ENCODE measurements at regions not wholly inside any gene's neighbourhood (a gene's known extent, or its start where the extent isn't known, plus 50 kb on each side); places are given as distances from the start of the nearest gene placed in this dataset.

GRCh38 chr2:75415111-75415626 is 145.6 kb downstream of the EVA1A start:
- TF ChIP-seq CTCF (IDR thresholded peaks at IDR 0.05; ENCODE audit: low read depth, low read length) (no peak), EZH2phosphoT487 (IDR thresholded peaks at IDR 0.05; ENCODE audit: low read depth) (no peak)

Measured in OCI-LY3 (cell line).